ENCODE measurements at regions not wholly inside any gene's neighbourhood (a gene's known extent, or its start where the extent isn't known, plus 50 kb on each side); places are given as distances from the start of the nearest gene placed in this dataset.

DNA sequence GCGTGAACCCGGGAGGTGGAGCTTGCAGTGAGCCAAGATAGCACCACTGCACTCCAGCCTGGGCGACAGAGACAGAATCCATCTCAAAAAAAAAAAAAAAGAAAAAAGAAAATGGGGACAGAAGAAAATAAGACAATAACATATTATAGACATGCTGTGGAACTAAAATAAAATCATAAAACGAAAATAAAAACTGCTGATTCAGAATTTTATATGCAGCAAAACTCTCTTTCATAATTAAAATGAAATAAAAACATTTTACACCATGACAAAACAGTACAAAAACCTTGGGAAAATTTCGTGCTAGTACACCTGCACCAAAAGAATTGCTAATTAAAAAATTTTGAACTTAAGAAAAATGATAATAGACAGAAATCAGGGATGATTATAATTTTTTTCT is 2245.1 kb downstream of the PCDH9 start:
- BruUV-seq (replicated peaks): no TSS peak
- no peak overlapping the region for H3K4me2 ChIP-seq (ENCODE audit: control insufficient read depth, insufficient read depth)
- H3K27ac ChIP-seq (ENCODE audit: control insufficient read depth, insufficient read depth): no peak overlapping the region
- no peaks in the 10 kb centered on the region for H3K4me1 ChIP-seq (ENCODE audit: control insufficient read depth, insufficient read depth, low read length)
- no peak overlapping the region for H2AFZ ChIP-seq (ENCODE audit: control insufficient read depth, low read depth, low read length)
- no peaks in the 10 kb centered on the region; the same call in 2 of the 3 replicates for H3K9me3 ChIP-seq (replicated peaks; ENCODE audit: control insufficient read depth, insufficient read depth, low read length)
- CTCF ChIA-PET: no interaction called here
- H4K20me1 ChIP-seq (ENCODE audit: control insufficient read depth, insufficient read depth): no peaks in the 10 kb centered on the region
- H3K4me3 ChIP-seq: no peak overlapping the region
- POLR2A ChIA-PET: no interaction called here
- intact Hi-C loops (cut with micrococcal nuclease; ENCODE audit: unreplicated experiment): no loop called here
- no peaks in the 10 kb centered on the region for H3K27me3 ChIP-seq (replicated peaks in 1 of 2; ENCODE audit: control insufficient read depth in 2 of 2, insufficient read depth in 2 of 2, low read length in 1 of 2)
- 8% methylated on average over 5 of the region's 5 CpGs for WGBS (ENCODE audit: insufficient coverage, insufficient replicate concordance, low lambda C conversion rate, missing lambda C conversion rate)
- in situ Hi-C loops (cut with MboI): no loop called here
- SMC1A ChIA-PET (ENCODE audit: uncharacterized antibody, unreplicated experiment): interaction anchor here (0.7 kb wide), 1 partner anchor 774 kb away, joined by 3 read pairs; no protein-coding TSS in a partner anchor
- no peak overlapping the region for H3K9ac ChIP-seq (ENCODE audit: control insufficient read depth, insufficient read depth, low read length)
- H3K79me2 ChIP-seq (ENCODE audit: control insufficient read depth, insufficient read depth, low read length): no peaks in the 10 kb centered on the region
- ATAC-seq (no peak), FAIRE-seq (no peak), DNase-seq (ENCODE audit: low read depth, low spot score) (no peak)
- H3K36me3 ChIP-seq (ENCODE audit: control insufficient read depth in 2 of 2, insufficient read depth in 2 of 2, low read length in 1 of 2): no peaks in the 10 kb centered on the region
- TF ChIP-seq ZBTB11 (CRISPR knock-in tag; IDR thresholded peaks at IDR 0.05) (no peak), CBX3 (IDR thresholded peaks at IDR 0.05; ENCODE audit: borderline replicate concordance, low read depth) (no peak), SMAD5 (IDR thresholded peaks at IDR 0.05; ENCODE audit: low read depth) (no peak), EZH2 (IDR thresholded peaks at IDR 0.05; ENCODE audit: borderline replicate concordance, control insufficient read depth, low read depth, low read length) (no peak), SUZ12 (IDR thresholded peaks at IDR 0.05; ENCODE audit: unreplicated experiment) (no peak), NFYB (IDR thresholded peaks at IDR 0.05; ENCODE audit: insufficient read depth, low read depth, low read length) (no peak), EED (IDR thresholded peaks at IDR 0.05; ENCODE audit: low read depth) (no peak), MEF2A (IDR thresholded peaks at IDR 0.05; ENCODE audit: insufficient read depth, low read depth, low read length) (no peak), NR2F1 (conservative IDR thresholded peaks at IDR 0.05) (no peak), POLR2A (IDR thresholded peaks at IDR 0.05; ENCODE audit: low read depth, low read length) (no peak), HDGF (IDR thresholded peaks at IDR 0.05) (no peak), KDM1A (IDR thresholded peaks at IDR 0.05; ENCODE audit: borderline replicate concordance) (no peak), MYC (IDR thresholded peaks at IDR 0.05; ENCODE audit: insufficient read depth, insufficient read length, insufficient replicate concordance, low read length, severe bottlenecking) (no peak), MXI1 (IDR thresholded peaks at IDR 0.05; ENCODE audit: low read depth, low read length) (no peak), ATF7 (IDR thresholded peaks at IDR 0.05; ENCODE audit: low read depth) (no peak), BMI1 (IDR thresholded peaks at IDR 0.05; ENCODE audit: borderline replicate concordance) (no peak), SMC3 (IDR thresholded peaks at IDR 0.05; ENCODE audit: borderline replicate concordance, low read length) (no peak)
- TF ChIP-seq, protein P1, sequence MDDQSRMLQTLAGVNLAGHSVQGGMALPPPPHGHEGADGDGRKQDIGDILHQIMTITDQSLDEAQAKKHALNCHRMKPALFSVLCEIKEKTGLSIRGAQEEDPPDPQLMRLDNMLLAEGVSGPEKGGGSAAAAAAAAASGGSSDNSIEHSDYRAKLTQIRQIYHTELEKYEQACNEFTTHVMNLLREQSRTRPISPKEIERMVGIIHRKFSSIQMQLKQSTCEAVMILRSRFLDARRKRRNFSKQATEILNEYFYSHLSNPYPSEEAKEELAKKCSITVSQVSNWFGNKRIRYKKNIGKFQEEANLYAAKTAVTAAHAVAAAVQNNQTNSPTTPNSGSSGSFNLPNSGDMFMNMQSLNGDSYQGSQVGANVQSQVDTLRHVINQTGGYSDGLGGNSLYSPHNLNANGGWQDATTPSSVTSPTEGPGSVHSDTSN (IDR thresholded peaks at IDR 0.05; ENCODE audit: insufficient replicate concordance, low read depth, low read length): no peak
- TF ChIP-seq, protein P2, sequence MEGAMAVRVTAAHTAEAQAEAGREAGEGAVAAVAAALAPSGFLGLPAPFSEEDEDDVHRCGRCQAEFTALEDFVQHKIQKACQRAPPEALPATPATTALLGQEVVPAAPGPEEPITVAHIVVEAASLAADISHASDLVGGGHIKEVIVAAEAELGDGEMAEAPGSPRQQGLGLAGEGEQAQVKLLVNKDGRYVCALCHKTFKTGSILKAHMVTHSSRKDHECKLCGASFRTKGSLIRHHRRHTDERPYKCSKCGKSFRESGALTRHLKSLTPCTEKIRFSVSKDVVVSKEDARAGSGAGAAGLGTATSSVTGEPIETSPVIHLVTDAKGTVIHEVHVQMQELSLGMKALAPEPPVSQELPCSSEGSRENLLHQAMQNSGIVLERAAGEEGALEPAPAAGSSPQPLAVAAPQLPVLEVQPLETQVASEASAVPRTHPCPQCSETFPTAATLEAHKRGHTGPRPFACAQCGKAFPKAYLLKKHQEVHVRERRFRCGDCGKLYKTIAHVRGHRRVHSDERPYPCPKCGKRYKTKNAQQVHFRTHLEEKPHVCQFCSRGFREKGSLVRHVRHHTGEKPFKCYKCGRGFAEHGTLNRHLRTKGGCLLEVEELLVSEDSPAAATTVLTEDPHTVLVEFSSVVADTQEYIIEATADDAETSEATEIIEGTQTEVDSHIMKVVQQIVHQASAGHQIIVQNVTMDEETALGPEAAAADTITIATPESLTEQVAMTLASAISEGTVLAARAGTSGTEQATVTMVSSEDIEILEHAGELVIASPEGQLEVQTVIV (IDR thresholded peaks at IDR 0.05; ENCODE audit: borderline replicate concordance, partially characterized antibody): no peak
- RAD21 ChIA-PET (ENCODE audit: unreplicated experiment): no interaction called here
